ENCODE measurements at regions not wholly inside any gene's neighbourhood (a gene's known extent, or its start where the extent isn't known, plus 50 kb on each side); places are given as distances from the start of the nearest gene placed in this dataset.
"Not testable (repeated sequence)": the region's sequence is repeated elsewhere in the genome, so short reads cannot be mapped to it uniquely, and the experiment has no call there.

DNA sequence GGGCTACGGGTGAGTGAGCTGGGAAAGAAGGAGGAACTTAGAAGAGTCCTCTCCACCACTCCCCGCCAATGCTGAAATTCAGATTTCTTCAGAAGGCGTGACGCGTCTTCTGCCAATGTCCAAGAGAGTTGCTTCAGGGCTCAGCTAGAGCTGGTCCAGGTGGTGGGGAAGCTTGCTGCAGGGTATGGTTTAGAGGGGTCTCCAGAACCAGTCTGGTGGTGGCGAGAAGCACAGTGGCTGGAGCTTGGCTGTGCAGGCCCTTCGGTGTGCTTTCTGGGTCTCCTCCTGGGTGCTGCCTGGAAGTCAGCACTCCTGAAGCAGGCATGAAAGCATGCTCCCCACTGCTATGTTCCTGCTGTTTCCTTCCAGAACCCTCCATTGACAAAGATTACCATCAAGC lies 387.2 kb downstream of the PTPRU start:
- no peak for DNase-seq (ENCODE audit: low read depth)
- in situ Hi-C loops (cut with HindIII; ENCODE audit: low sequenced_read_pairs), result no loop called here
- no peak overlapping the region for H3K4me3 ChIP-seq (ENCODE audit: low read depth, low read length)
- TF ChIP-seq CTCF (IDR thresholded peaks at IDR 0.05; ENCODE audit: low read depth, low read length, missing control alignments), result no peak

DNA sequence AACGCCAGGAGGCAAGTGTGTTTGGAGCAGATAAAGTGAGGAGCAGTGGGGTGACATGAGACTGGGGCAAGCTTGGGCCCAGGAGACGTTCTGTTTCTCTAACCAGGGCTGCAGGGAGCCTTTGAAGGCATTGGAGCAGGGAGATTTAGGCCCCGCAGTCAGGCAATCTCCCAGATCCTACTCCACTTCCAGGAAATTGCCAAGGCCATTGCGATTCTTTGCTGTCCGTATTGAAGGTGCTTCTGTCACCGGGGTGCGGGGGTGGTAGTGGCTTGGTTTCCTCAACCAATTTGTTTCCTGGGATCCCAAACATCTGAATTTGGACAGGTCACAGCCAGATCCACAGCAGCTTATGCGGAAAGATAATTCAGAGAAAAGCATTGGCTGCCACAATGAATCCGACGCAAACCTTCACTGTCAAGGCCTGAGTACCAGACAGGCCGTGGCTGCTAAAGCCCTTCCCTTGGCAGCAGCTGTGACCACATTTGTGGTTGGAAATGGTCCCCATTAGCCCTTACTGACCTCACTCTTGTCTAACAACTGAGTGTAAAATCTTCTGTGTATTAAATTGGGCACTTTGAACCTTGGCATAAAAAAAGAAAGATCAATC lies 385.6 kb downstream of the PTPRU start:
- TF ChIP-seq CTCF (IDR thresholded peaks at IDR 0.05; ENCODE audit: low read depth, low read length, missing control alignments), result no peak
- H3K4me3 ChIP-seq (ENCODE audit: low read depth, low read length), result no peak overlapping the region
- in situ Hi-C loops (cut with HindIII; ENCODE audit: low sequenced_read_pairs), result no loop called here
- no peak for DNase-seq (ENCODE audit: low read depth)

DNA sequence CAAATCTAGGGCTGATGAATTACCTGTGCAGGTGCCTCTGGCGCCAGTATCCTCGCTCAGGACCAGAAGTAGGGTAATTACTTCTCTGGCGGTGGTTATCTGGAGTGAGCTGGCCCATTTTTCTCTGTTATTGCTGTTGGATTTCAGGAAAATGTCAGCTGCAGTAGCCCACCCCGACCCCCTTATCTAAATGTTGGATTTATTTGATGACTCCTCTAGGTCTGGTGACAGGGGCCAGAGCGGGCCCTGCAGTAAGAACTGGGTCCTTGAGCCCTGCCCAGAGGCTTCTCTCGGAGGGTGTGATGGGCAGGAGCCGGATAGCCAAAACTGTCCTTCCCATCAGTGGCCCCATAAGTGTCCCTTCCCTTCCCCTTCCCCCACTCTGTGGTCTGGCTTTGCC lies 384.3 kb downstream of the PTPRU start:
- H3K4me3 ChIP-seq (ENCODE audit: low read depth, low read length), result no peak overlapping the region
- no peak for DNase-seq (ENCODE audit: low read depth)
- TF ChIP-seq CTCF (IDR thresholded peaks at IDR 0.05; ENCODE audit: low read depth, low read length, missing control alignments), result no peak
- in situ Hi-C loops (cut with HindIII; ENCODE audit: low sequenced_read_pairs), result no loop called here

DNA sequence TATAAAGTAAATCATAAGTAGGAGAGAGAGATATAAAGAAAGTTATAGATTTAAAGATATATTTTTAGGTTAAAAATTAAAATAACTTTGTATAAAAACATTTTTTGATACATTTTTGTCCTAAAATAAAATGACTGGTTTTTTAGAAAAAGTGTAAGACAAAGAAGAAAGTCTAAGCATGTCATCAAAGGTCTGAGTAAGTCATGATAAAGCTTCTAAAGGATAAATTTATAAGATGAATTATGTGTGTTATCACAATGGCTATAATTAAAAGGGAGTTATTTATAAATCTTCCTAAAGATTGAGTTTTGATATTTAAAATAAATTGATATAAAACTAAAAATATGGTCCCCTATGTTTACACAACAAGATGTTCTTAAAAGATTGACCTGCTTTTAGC lies 370.9 kb downstream of the PTPRU start:
- no peak overlapping the region for H3K4me3 ChIP-seq (ENCODE audit: low read depth, low read length)
- no peak for TF ChIP-seq CTCF (IDR thresholded peaks at IDR 0.05; ENCODE audit: low read depth, low read length, missing control alignments)
- in situ Hi-C loops (cut with HindIII; ENCODE audit: low sequenced_read_pairs), result no loop called here
- DNase-seq (ENCODE audit: low read depth), result no peak

DNA sequence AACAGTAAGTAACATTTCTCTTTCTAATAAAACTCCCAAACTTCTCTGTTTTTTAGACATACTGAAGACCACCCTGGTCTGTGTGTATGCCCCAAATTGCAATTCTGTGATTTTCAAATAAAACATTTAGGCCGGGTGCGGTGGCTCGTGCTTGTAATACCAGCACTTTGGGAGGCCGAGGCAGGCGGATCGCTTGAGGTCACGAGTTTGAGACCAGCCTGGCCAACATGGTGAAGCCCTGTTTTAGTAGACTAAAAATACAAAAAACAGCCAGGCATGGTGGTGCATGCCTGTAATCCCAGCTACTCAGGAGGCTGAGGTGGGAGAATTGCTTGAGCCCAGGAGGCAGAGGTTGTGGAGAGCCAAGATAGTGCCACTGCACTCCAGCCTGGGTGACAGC lies 368.5 kb downstream of the PTPRU start:
- DNase-seq (ENCODE audit: low read depth); H3K4me3 ChIP-seq (ENCODE audit: low read depth, low read length); in situ Hi-C loops (cut with HindIII; ENCODE audit: low sequenced_read_pairs): not testable (repeated sequence)

DNA sequence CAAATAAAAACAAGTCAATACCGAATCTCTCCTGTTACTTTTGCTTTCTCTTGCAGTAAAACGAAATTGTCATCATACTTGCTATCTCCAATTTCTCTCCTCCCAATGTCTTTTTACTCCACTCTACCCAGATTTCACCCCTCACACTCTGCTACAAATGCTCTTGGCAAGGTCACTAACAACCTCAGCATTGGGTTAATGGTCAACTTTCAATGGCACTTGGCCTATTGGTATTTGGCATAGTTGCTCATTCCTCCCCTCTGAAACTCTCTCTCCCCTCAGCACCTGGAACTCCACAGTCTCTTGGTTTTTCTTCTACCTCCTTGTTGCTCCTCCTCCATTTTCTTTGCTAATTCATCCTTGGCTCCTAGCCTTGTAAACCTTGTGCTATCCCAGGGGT lies 367.3 kb downstream of the PTPRU start:
- no peak for TF ChIP-seq CTCF (IDR thresholded peaks at IDR 0.05; ENCODE audit: low read depth, low read length, missing control alignments)
- no peak for DNase-seq (ENCODE audit: low read depth)
- H3K4me3 ChIP-seq (ENCODE audit: low read depth, low read length), result no peak overlapping the region
- in situ Hi-C loops (cut with HindIII; ENCODE audit: low sequenced_read_pairs), result no loop called here

- no peak for DNase-seq (ENCODE audit: low read depth)
- in situ Hi-C loops (cut with HindIII; ENCODE audit: low sequenced_read_pairs), result no loop called here
- no peak for TF ChIP-seq CTCF (IDR thresholded peaks at IDR 0.05; ENCODE audit: low read depth, low read length, missing control alignments)
- no peak overlapping the region for H3K4me3 ChIP-seq (ENCODE audit: low read depth, low read length)
Observed at GRCh38 chr1:29602203-29602602, 365.9 kb downstream of the PTPRU start.
